CD14-positive monocyte (primary cell): ENCODE measurements at regions not wholly inside any gene's neighbourhood (a gene's known extent, or its start where the extent isn't known, plus 50 kb on each side); places are given as distances from the start of the nearest gene placed in this dataset.

Experiments
- DNase-seq, 3 donors: peaks; one replicate each; pipeline ENCODE4 v3.0.0-alpha.2; 2011 to 2022
- H2AFZ ChIP-seq: 2 replicates; pipeline ENCODE4 v1.6.0; 2012; ENCODE audit warnings: mild to moderate bottlenecking, low read depth, low read length, inconsistent platforms; ENCODE audit not compliant: insufficient read depth, poor library complexity, severe bottlenecking
- H3K27ac ChIP-seq, 2 donors: 1 replicate in 1 of 2; 2 replicates in 1 of 2; pipeline ENCODE4 v1.5.1; 2012 to 2013; ENCODE audit warnings: low read length in 2 of 2, control low read depth in 1 of 2, inconsistent platforms in 1 of 2, low read depth in 1 of 2, mild to moderate bottlenecking in 1 of 2
- H3K27me3 ChIP-seq, 2 donors: one replicate each; pipeline versions ENCODE4 v1.6.0 to v1.6.1; 2011 to 2013; ENCODE audit warnings: low read length in 2 of 2; ENCODE audit not compliant: control insufficient read depth in 2 of 2, insufficient read depth in 2 of 2
- H3K36me3 ChIP-seq, 2 donors: replicated peaks in 1 of 2; 1 replicate in 1 of 2; 2 replicates in 1 of 2; pipeline versions ENCODE4 v1.5.1 to v1.6.1; 2012 to 2013; ENCODE audit warnings: low read length in 2 of 2, control low read depth in 1 of 2, inconsistent platforms in 1 of 2, mild to moderate bottlenecking in 1 of 2; ENCODE audit not compliant: insufficient read depth in 2 of 2, control insufficient read depth in 1 of 2
- H3K4me1 ChIP-seq, 2 donors: 1 replicate in 1 of 2; 2 replicates in 1 of 2; pipeline versions ENCODE4 v1.5.1 to v1.6.1; 2012 to 2013; ENCODE audit warnings: low read length in 2 of 2, control low read depth in 1 of 2, inconsistent platforms in 1 of 2, mild to moderate bottlenecking in 1 of 2, moderate library complexity in 1 of 2; ENCODE audit not compliant: insufficient read depth in 2 of 2, control insufficient read depth in 1 of 2
- H3K4me2 ChIP-seq: replicated peaks from 2 replicates; pipeline ENCODE3; 2012; ENCODE audit warnings: low read length, moderate library complexity, mild to moderate bottlenecking; ENCODE audit not compliant: poor library complexity, severe bottlenecking; ENCODE audit errors: extremely low read depth
- H3K4me3 ChIP-seq, 3 experiments: fragments of 200-600 bp in 1 of 3; sonication (generic) in 1 of 3; replicated peaks in 1 of 3; 1 replicate in 2 of 3; 2 replicates in 1 of 3; pipeline ENCODE4 v1.5.1; 2011 to 2013; ENCODE audit warnings: low read length in 3 of 3, mild to moderate bottlenecking in 3 of 3, control low read depth in 2 of 3, low read depth in 2 of 3, inconsistent platforms in 1 of 3, moderate library complexity in 1 of 3
- H3K79me2 ChIP-seq: 2 replicates; pipeline ENCODE4 v1.6.0; 2012; ENCODE audit warnings: mild to moderate bottlenecking, control low read depth, inconsistent platforms, low read length, moderate library complexity; ENCODE audit not compliant: insufficient read depth
- H3K9ac ChIP-seq: 2 replicates; pipeline ENCODE4 v1.6.0; 2017; ENCODE audit warnings: low read length, mild to moderate bottlenecking; ENCODE audit not compliant: insufficient read depth, poor library complexity, severe bottlenecking
- H3K9me3 ChIP-seq, 2 donors: replicated peaks in 1 of 2; 1 replicate in 1 of 2; 2 replicates in 1 of 2; pipeline versions ENCODE4 v1.5.1 to v1.6.1; 2012 to 2013; ENCODE audit warnings: low read length in 2 of 2, control low read depth in 1 of 2; ENCODE audit not compliant: control insufficient read depth in 1 of 2, insufficient read depth in 1 of 2
- H4K20me1 ChIP-seq: 2 replicates; pipeline ENCODE4 v1.6.0; 2012; ENCODE audit warnings: mild to moderate bottlenecking, low read length, control low read depth, moderate library complexity; ENCODE audit not compliant: insufficient read depth
- H3K27ac Mint-ChIP-seq, 7 donors: one replicate each; pipeline ENCODE4 v1.8.0; 2020; ENCODE audit warnings: mild to moderate bottlenecking in 7 of 7, mixed read lengths in 7 of 7, moderate library complexity in 6 of 7, inconsistent platforms in 2 of 7
- H3K27me3 Mint-ChIP-seq, 3 donors: one replicate each; pipeline ENCODE4 v1.8.0; 2021 to 2022; ENCODE audit warnings: low read depth in 3 of 3, mild to moderate bottlenecking in 3 of 3, mixed read lengths in 3 of 3, moderate library complexity in 3 of 3, inconsistent platforms in 1 of 3
- H3K36me3 Mint-ChIP-seq, 2 donors: one replicate each; pipeline ENCODE4 v1.8.0; 2020; ENCODE audit warnings: mixed read lengths in 2 of 2, inconsistent platforms in 1 of 2, mild to moderate bottlenecking in 1 of 2
- H3K4me1 Mint-ChIP-seq: one replicate; pipeline ENCODE4 v1.8.0; 2020; ENCODE audit warnings: mild to moderate bottlenecking, mixed read lengths
- H3K4me3 Mint-ChIP-seq, 2 donors: one replicate each; pipeline ENCODE4 v1.8.0; 2020; ENCODE audit warnings: mild to moderate bottlenecking in 2 of 2, mixed read lengths in 2 of 2, moderate library complexity in 1 of 2
- H3K9me3 Mint-ChIP-seq, 7 donors: one replicate each; pipeline ENCODE4 v1.8.0; 2020 to 2022; ENCODE audit warnings: mixed read lengths in 7 of 7, mild to moderate bottlenecking in 6 of 7, moderate library complexity in 6 of 7, inconsistent platforms in 2 of 7
- CTCF ChIP-seq: fragments of 200-600 bp; IDR thresholded peaks from one replicate; pipeline ENCODE4 v1.8.0; 2022; ENCODE audit warnings: antibody characterized with exemption, mild to moderate bottlenecking
- WGBS: methylation state at CpG from one replicate; pipeline ENCODE4 v1.1.5; 2013; ENCODE audit warnings: missing lambda C conversion rate; ENCODE audit not compliant: insufficient coverage; 5-methylcytosine and 5-hydroxymethylcytosine counted together
- intact Hi-C, 2 donors: fragments of 100-400 bp; cut with micrococcal nuclease; formaldehyde crosslinking; loops; one replicate each; pipeline versions ENCODE4 v1.15.0 to v1.15.1; 2023

DNA sequence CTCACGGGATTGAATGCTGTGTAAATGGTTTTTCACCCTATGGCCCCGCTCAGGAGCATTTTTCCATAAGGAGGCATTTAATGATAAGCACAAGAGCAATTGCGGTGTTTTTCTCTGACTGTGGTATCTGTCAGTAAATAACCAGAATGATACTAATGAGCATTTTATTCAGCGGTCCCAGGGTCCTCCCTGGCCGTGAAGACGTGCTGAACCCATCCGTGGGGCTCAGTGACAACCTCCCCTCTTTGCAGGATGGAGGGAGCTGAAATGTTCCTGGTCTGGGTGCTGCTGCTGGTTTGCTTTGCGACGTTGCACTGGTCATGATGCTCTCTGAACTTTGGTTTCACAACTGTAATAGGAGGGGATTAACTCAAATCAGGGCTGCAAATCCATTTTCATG is 625.6 kb downstream of the AACS start:
- TF ChIP-seq CTCF = no peak
- DNase-seq = no peak
- Mint-ChIP-seq H3K27ac (no peak overlapping the region), H3K36me3 (no peaks in the 10 kb centered on the region), H3K27me3 (peaks cover 0 to 3% (median 1%) of the 10 kb centered on the region in 3 donors), H3K4me1 (peaks cover 1% of the 10 kb centered on the region), H3K4me3 (no peak overlapping the region), H3K9me3 (peaks cover 0 to 7% (median 2%) of the 10 kb centered on the region in 7 donors)
- no peak overlapping the region for H3K27ac ChIP-seq
- no peaks in the 10 kb centered on the region for H3K4me1 ChIP-seq
- H3K9ac ChIP-seq = no peak overlapping the region
- H3K36me3 ChIP-seq = no peaks in the 10 kb centered on the region
- no peaks in the 10 kb centered on the region for H4K20me1 ChIP-seq
- no peak overlapping the region for H2AFZ ChIP-seq
- H3K4me3 ChIP-seq = no peak overlapping the region
- intact Hi-C loops = no loop called here
- H3K9me3 ChIP-seq = peaks cover 0 to 3% of the 10 kb centered on the region in 2 donors
- 91% methylated on average over 3 of the region's 9 CpGs for WGBS
- no peaks in the 10 kb centered on the region for H3K27me3 ChIP-seq
- no peaks in the 10 kb centered on the region for H3K79me2 ChIP-seq
- H3K4me2 ChIP-seq = no peak overlapping the region

DNA sequence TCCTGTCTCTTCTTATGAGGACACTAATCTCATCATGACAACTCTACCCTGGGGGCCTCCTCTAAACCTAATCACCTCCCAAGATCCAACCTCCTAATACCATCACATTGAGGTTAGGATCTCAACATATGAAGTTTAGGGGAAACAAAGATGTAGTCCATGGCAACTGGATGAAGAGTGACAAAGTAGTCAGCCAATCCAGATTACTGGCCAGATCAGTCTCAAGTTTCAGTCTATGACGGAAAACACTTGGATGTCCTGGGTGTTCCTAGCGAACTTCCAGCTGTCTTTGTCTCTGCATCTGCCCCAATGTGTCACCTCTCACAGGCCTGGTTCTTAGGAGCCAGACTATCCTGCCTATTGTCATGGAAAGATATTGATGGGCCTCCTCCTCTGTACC is 630.8 kb downstream of the AACS start:
- intact Hi-C loops = no loop called here
- no peaks in the 10 kb centered on the region for H3K36me3 Mint-ChIP-seq
- Histone ChIP-seq H2AFZ (no peak overlapping the region), H3K27ac (no peak overlapping the region), H3K9ac (no peak overlapping the region), H3K4me3 (no peak overlapping the region), H4K20me1 (no peaks in the 10 kb centered on the region), H3K27me3 (no peaks in the 10 kb centered on the region), H3K9me3 (peaks cover 0 to 3% of the 10 kb centered on the region in 2 donors), H3K79me2 (no peaks in the 10 kb centered on the region), H3K36me3 (no peaks in the 10 kb centered on the region), H3K4me2 (no peak overlapping the region), H3K4me1 (no peaks in the 10 kb centered on the region)
- DNase-seq = no peak
- 79% methylated on average over 2 of the region's 2 CpGs for WGBS
- no peak overlapping the region for H3K27ac Mint-ChIP-seq
- no peak overlapping the region for H3K4me3 Mint-ChIP-seq
- no peak for TF ChIP-seq CTCF
- peaks cover 0 to 1% (median 1%) of the 10 kb centered on the region in 3 donors for H3K27me3 Mint-ChIP-seq
- H3K9me3 Mint-ChIP-seq = peaks cover 0 to 10% (median 3%) of the 10 kb centered on the region in 7 donors
- no peaks in the 10 kb centered on the region for H3K4me1 Mint-ChIP-seq
